Body of pancreas (tissue), 4 donors: ENCODE measurements at regions not wholly inside any gene's neighbourhood (a gene's known extent, or its start where the extent isn't known, plus 50 kb on each side); places are given as distances from the start of the nearest gene placed in this dataset.

Experiments
- ATAC-seq: fragments of 150-250 bp; one replicate; pipeline ENCODE4 v1.9.1; 2016
- DNase-seq, 4 donors: peaks; one replicate each; pipeline ENCODE4 v3.0.0-alpha.2; 2019
- H3K27ac ChIP-seq, 4 donors: fragments of 200-600 bp; sonication (generic); 1 replicate in 3 of 4; 2 replicates in 1 of 4; pipeline versions ENCODE4 v1.5.1 to v1.6.1; 2016 to 2019; ENCODE audit warnings: mild to moderate bottlenecking in 1 of 4, mixed read lengths in 1 of 4, moderate library complexity in 1 of 4
- H3K27me3 ChIP-seq, 2 donors: fragments of 200-600 bp; sonication (generic); one replicate each; pipeline ENCODE4 v1.6.0; 2016; ENCODE audit warnings: mild to moderate bottlenecking in 1 of 2
- H3K36me3 ChIP-seq, 2 donors: fragments of 200-600 bp; sonication (generic); replicated peaks in 1 of 2; 2 replicates each; pipeline ENCODE4 v1.5.1; 2016; ENCODE audit warnings: low read depth in 2 of 2; ENCODE audit not compliant: insufficient read depth in 1 of 2
- H3K4me1 ChIP-seq: fragments of 200-600 bp; sonication (generic); one replicate; pipeline ENCODE4 v1.6.0; 2016
- H3K4me3 ChIP-seq, 2 donors: fragments of 200-600 bp; sonication (generic); 1 replicate in 1 of 2; 2 replicates in 1 of 2; pipeline ENCODE4 v1.5.1; 2016 to 2019
- H3K9me3 ChIP-seq, 3 donors: fragments of 200-600 bp; sonication (generic); 1 replicate in 2 of 3; 2 replicates in 1 of 3; pipeline ENCODE4 v1.5.1; 2016
- CTCF ChIP-seq, 7 experiments: fragments of 450-650 bp in 4 of 7; fragments of 200-600 bp in 3 of 7; sonication (generic) in 3 of 7; IDR thresholded peaks; one replicate each; pipeline ENCODE4 v1.5.1; 2016 to 2019; ENCODE audit warnings: antibody characterized with exemption in 7 of 7
- POLR2A ChIP-seq, 3 donors: fragments of 450-650 bp; IDR thresholded peaks; one replicate each; pipeline ENCODE4 v1.6.1; 2016; ENCODE audit warnings: antibody characterized with exemption in 3 of 3, mild to moderate bottlenecking in 2 of 3
- WGBS, 2 donors: methylation state at CpG; one replicate each; pipeline ENCODE4 v1.1.5; 2017; 5-methylcytosine and 5-hydroxymethylcytosine counted together
- intact Hi-C: fragments of 100-400 bp; cut with DNase I; formaldehyde crosslinking; loops from one replicate; pipeline ENCODE4 v1.15.1; 2023

- ATAC-seq (no peak), DNase-seq (no peak)
- no peak overlapping the region for H3K27ac ChIP-seq
- H3K4me1 ChIP-seq, result no peaks in the 10 kb centered on the region
- intact Hi-C loops, result no loop called here
- H3K36me3 ChIP-seq, result no peaks in the 10 kb centered on the region
- no peaks in the 10 kb centered on the region for H3K27me3 ChIP-seq
- H3K4me3 ChIP-seq, result no peak overlapping the region
- H3K9me3 ChIP-seq, result no peaks in the 10 kb centered on the region
- TF ChIP-seq CTCF (IDR thresholded peaks at IDR 0.05), result no peak
- no peak for TF ChIP-seq POLR2A (IDR thresholded peaks at IDR 0.05)
- WGBS, 2 donors, result 78 to 88% methylated on average over 2 of the region's 2 CpGs
Observed at GRCh38 chr4:83767067-83767466, 231.2 kb downstream of the GPAT3 start.

- WGBS, 2 donors, result 71 to 87% methylated on average over 5 of the region's 5 CpGs
- no peak overlapping the region for H3K4me3 ChIP-seq
- intact Hi-C loops, result no loop called here
- no peaks in the 10 kb centered on the region for H3K27me3 ChIP-seq
- ATAC-seq (no peak), DNase-seq (no peak)
- no peaks in the 10 kb centered on the region for H3K4me1 ChIP-seq
- H3K27ac ChIP-seq, result no peak overlapping the region
- H3K36me3 ChIP-seq, result no peaks in the 10 kb centered on the region
- no peak for TF ChIP-seq CTCF (IDR thresholded peaks at IDR 0.05)
- TF ChIP-seq POLR2A (IDR thresholded peaks at IDR 0.05), result no peak
- no peaks in the 10 kb centered on the region for H3K9me3 ChIP-seq
Observed at GRCh38 chr4:83759611-83760010, 223.7 kb downstream of the GPAT3 start.

GRCh38 chr4:83758285-83758684 is 222.4 kb downstream of the GPAT3 start:
- ATAC-seq (no peak), DNase-seq (no peak)
- H3K4me3 ChIP-seq, result no peak overlapping the region
- no peaks in the 10 kb centered on the region for H3K9me3 ChIP-seq
- no peaks in the 10 kb centered on the region for H3K4me1 ChIP-seq
- no peaks in the 10 kb centered on the region for H3K36me3 ChIP-seq
- H3K27ac ChIP-seq, result no peak overlapping the region
- 82 to 84% methylated on average over 1 of the region's 1 CpG for WGBS, 2 donors
- H3K27me3 ChIP-seq, result no peaks in the 10 kb centered on the region
- no peak for TF ChIP-seq CTCF (IDR thresholded peaks at IDR 0.05)
- no peak for TF ChIP-seq POLR2A (IDR thresholded peaks at IDR 0.05)
- intact Hi-C loops, result no loop called here

GRCh38 chr4:83757121-83757621 is 221.3 kb downstream of the GPAT3 start:
- intact Hi-C loops, result no loop called here
- Histone ChIP-seq H3K9me3 (no peaks in the 10 kb centered on the region), H3K27me3 (no peaks in the 10 kb centered on the region), H3K36me3 (no peaks in the 10 kb centered on the region), H3K4me1 (no peaks in the 10 kb centered on the region), H3K27ac (no peak overlapping the region), H3K4me3 (no peak overlapping the region)
- DNase-seq (no peak), ATAC-seq (no peak)
- 42 to 43% methylated on average over 2 of the region's 2 CpGs for WGBS, 2 donors
- no peak for TF ChIP-seq POLR2A (IDR thresholded peaks at IDR 0.05)
- TF ChIP-seq CTCF (IDR thresholded peaks at IDR 0.05), result no peak

- H3K36me3 ChIP-seq, result no peaks in the 10 kb centered on the region
- no peak overlapping the region for H3K27ac ChIP-seq
- H3K4me3 ChIP-seq, result no peak overlapping the region
- no peak for TF ChIP-seq CTCF (IDR thresholded peaks at IDR 0.05)
- no peak for TF ChIP-seq POLR2A (IDR thresholded peaks at IDR 0.05)
- 39 to 60% methylated on average over 2 of the region's 2 CpGs for WGBS, 2 donors
- DNase-seq (no peak), ATAC-seq (no peak)
- intact Hi-C loops, result no loop called here
- no peaks in the 10 kb centered on the region for H3K4me1 ChIP-seq
- H3K9me3 ChIP-seq, result no peaks in the 10 kb centered on the region
- no peaks in the 10 kb centered on the region for H3K27me3 ChIP-seq
Observed at GRCh38 chr4:83753260-83753659, 217.4 kb downstream of the GPAT3 start.
